ENCODE measurements at regions not wholly inside any gene's neighbourhood (a gene's known extent, or its start where the extent isn't known, plus 50 kb on each side); places are given as distances from the start of the nearest gene placed in this dataset.
A peak's percentile ranks its signal among the peaks of the same experiment; 100 is the strongest.

GRCh38 chr18:9039441-9040071 lies 62.9 kb upstream of the NDUFV2 start:
- Histone ChIP-seq H3K27ac (ENCODE audit: low read depth in 1 of 2, low read length in 2 of 2) (no peak overlapping the region), H3K4me1 (ENCODE audit: control insufficient read depth in 4 of 4, insufficient read depth in 4 of 4, low read length in 3 of 4) (peaks cover 0 to 8% (median 5%) of the 10 kb centered on the region in 4 donors), H3K9me3 (ENCODE audit: control insufficient read depth in 4 of 4, low read length in 3 of 4) (peaks cover 0 to 3% (median 0%) of the 10 kb centered on the region in 4 donors), H3K4me3 (ENCODE audit: low read depth in 1 of 3, low read length in 3 of 3) (no peak overlapping the region), H3K9ac (ENCODE audit: low read depth in 1 of 2, low read length in 2 of 2) (no peak overlapping the region), H3K27me3 (ENCODE audit: control insufficient read depth in 4 of 4, insufficient read depth in 4 of 4, low read length in 3 of 4) (no peaks in the 10 kb centered on the region), H3K36me3 (ENCODE audit: control insufficient read depth in 4 of 4, insufficient read depth in 3 of 4, low read depth in 1 of 4, low read length in 3 of 4) (no peaks in the 10 kb centered on the region)
- TF ChIP-seq YY1 (IDR thresholded peaks at IDR 0.05) (no peak), HNF4G (IDR thresholded peaks at IDR 0.05) (peak; percentile 11), HNF4A (conservative IDR thresholded peaks at IDR 0.05) (peak in 1 of 2 donors; percentile 50)
- no peak for DNase-seq (ENCODE audit: low spot score)
- 68% methylated on average over 3 of the region's 3 CpGs for WGBS

- H3K4me1 ChIP-seq (ENCODE audit: control insufficient read depth in 4 of 4, insufficient read depth in 4 of 4, low read length in 3 of 4), result peaks cover 0 to 8% (median 5%) of the 10 kb centered on the region in 4 donors
Measured at GRCh38 chr18:9042766-9043481, 59.6 kb upstream of the NDUFV2 start.

More at GRCh38 chr18:9042766-9043481, 59.6 kb upstream of the NDUFV2 start:
- WGBS, result 92% methylated on average over 6 of the region's 6 CpGs
- Histone ChIP-seq H3K36me3 (ENCODE audit: control insufficient read depth in 4 of 4, insufficient read depth in 3 of 4, low read depth in 1 of 4, low read length in 3 of 4) (no peaks in the 10 kb centered on the region), H3K9me3 (ENCODE audit: control insufficient read depth in 4 of 4, low read length in 3 of 4) (no peaks in the 10 kb centered on the region), H3K4me3 (ENCODE audit: low read depth in 1 of 3, low read length in 3 of 3) (no peak overlapping the region), H3K9ac (ENCODE audit: low read depth in 1 of 2, low read length in 2 of 2) (no peak overlapping the region), H3K27ac (ENCODE audit: low read depth in 1 of 2, low read length in 2 of 2) (no peak overlapping the region), H3K27me3 (ENCODE audit: control insufficient read depth in 4 of 4, insufficient read depth in 4 of 4, low read length in 3 of 4) (no peaks in the 10 kb centered on the region)
- TF ChIP-seq, protein P1, sequence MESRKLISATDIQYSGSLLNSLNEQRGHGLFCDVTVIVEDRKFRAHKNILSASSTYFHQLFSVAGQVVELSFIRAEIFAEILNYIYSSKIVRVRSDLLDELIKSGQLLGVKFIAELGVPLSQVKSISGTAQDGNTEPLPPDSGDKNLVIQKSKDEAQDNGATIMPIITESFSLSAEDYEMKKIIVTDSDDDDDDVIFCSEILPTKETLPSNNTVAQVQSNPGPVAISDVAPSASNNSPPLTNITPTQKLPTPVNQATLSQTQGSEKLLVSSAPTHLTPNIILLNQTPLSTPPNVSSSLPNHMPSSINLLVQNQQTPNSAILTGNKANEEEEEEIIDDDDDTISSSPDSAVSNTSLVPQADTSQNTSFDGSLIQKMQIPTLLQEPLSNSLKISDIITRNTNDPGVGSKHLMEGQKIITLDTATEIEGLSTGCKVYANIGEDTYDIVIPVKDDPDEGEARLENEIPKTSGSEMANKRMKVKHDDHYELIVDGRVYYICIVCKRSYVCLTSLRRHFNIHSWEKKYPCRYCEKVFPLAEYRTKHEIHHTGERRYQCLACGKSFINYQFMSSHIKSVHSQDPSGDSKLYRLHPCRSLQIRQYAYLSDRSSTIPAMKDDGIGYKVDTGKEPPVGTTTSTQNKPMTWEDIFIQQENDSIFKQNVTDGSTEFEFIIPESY (IDR thresholded peaks at IDR 0.05), result no peak
- no peak for TF ChIP-seq ATF3 (IDR thresholded peaks at IDR 0.05)
- TF ChIP-seq NR2F2 (IDR thresholded peaks at IDR 0.05), result no peak
- no peak for TF ChIP-seq TAF1 (conservative IDR thresholded peaks at IDR 0.05)
- no peak for TF ChIP-seq GABPA (IDR thresholded peaks at IDR 0.05 in 1 of 2, conservative IDR thresholded peaks at IDR 0.05 in 1 of 2)
- TF ChIP-seq, protein P2, sequence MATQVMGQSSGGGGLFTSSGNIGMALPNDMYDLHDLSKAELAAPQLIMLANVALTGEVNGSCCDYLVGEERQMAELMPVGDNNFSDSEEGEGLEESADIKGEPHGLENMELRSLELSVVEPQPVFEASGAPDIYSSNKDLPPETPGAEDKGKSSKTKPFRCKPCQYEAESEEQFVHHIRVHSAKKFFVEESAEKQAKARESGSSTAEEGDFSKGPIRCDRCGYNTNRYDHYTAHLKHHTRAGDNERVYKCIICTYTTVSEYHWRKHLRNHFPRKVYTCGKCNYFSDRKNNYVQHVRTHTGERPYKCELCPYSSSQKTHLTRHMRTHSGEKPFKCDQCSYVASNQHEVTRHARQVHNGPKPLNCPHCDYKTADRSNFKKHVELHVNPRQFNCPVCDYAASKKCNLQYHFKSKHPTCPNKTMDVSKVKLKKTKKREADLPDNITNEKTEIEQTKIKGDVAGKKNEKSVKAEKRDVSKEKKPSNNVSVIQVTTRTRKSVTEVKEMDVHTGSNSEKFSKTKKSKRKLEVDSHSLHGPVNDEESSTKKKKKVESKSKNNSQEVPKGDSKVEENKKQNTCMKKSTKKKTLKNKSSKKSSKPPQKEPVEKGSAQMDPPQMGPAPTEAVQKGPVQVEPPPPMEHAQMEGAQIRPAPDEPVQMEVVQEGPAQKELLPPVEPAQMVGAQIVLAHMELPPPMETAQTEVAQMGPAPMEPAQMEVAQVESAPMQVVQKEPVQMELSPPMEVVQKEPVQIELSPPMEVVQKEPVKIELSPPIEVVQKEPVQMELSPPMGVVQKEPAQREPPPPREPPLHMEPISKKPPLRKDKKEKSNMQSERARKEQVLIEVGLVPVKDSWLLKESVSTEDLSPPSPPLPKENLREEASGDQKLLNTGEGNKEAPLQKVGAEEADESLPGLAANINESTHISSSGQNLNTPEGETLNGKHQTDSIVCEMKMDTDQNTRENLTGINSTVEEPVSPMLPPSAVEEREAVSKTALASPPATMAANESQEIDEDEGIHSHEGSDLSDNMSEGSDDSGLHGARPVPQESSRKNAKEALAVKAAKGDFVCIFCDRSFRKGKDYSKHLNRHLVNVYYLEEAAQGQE (IDR thresholded peaks at IDR 0.05), result no peak
- no peak for TF ChIP-seq MAX (IDR thresholded peaks at IDR 0.05)
- TF ChIP-seq SP1 (IDR thresholded peaks at IDR 0.05), result no peak
- TF ChIP-seq HNF4G (IDR thresholded peaks at IDR 0.05), result no peak
- no peak for TF ChIP-seq YY1 (IDR thresholded peaks at IDR 0.05)
- TF ChIP-seq EGR1 (IDR thresholded peaks at IDR 0.05; ENCODE audit: low read depth in 2 of 2), result no peak
- TF ChIP-seq, protein P3, sequence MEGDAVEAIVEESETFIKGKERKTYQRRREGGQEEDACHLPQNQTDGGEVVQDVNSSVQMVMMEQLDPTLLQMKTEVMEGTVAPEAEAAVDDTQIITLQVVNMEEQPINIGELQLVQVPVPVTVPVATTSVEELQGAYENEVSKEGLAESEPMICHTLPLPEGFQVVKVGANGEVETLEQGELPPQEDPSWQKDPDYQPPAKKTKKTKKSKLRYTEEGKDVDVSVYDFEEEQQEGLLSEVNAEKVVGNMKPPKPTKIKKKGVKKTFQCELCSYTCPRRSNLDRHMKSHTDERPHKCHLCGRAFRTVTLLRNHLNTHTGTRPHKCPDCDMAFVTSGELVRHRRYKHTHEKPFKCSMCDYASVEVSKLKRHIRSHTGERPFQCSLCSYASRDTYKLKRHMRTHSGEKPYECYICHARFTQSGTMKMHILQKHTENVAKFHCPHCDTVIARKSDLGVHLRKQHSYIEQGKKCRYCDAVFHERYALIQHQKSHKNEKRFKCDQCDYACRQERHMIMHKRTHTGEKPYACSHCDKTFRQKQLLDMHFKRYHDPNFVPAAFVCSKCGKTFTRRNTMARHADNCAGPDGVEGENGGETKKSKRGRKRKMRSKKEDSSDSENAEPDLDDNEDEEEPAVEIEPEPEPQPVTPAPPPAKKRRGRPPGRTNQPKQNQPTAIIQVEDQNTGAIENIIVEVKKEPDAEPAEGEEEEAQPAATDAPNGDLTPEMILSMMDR (IDR thresholded peaks at IDR 0.05; ENCODE audit: low read depth, low read length, missing input control), result no peak
- TF ChIP-seq JUND (IDR thresholded peaks at IDR 0.05), result no peak
- TF ChIP-seq RXRA (IDR thresholded peaks at IDR 0.05), result no peak
- no peak for TF ChIP-seq RAD21 (IDR thresholded peaks at IDR 0.05)
- no peak for DNase-seq (ENCODE audit: low spot score)
